Pulmonary artery endothelial cell (primary cell): ENCODE measurements at regions not wholly inside any gene's neighbourhood (a gene's known extent, or its start where the extent isn't known, plus 50 kb on each side); places are given as distances from the start of the nearest gene placed in this dataset.
"Not testable (repeated sequence)": the region's sequence is repeated elsewhere in the genome, so short reads cannot be mapped to it uniquely, and the experiment has no call there.

Source experiments
- DNase-seq: peaks from one replicate; pipeline ENCODE4 v3.0.0-alpha.2; 2011; ENCODE audit warnings: low read depth, low spot score

- no peak for DNase-seq
Observed at GRCh38 chr4:129254126-129254525, 158.2 kb downstream of the C4orf33 start.

- DNase-seq: no peak
Observed at GRCh38 chr4:129254526-129254925, 158.6 kb downstream of the C4orf33 start.

- DNase-seq: no peak
Observed at GRCh38 chr4:129261584-129261983, 165.6 kb downstream of the C4orf33 start.

- no peak for DNase-seq
Observed at GRCh38 chr4:129264008-129264657, 168.2 kb downstream of the C4orf33 start.

GRCh38 chr4:129278868-129279267 is 182.9 kb downstream of the C4orf33 start:
- no peak for DNase-seq

- no peak for DNase-seq
Observed at GRCh38 chr4:129282293-129282692, 186.3 kb downstream of the C4orf33 start.

- not testable (repeated sequence) for DNase-seq
Observed at GRCh38 chr4:129292194-129292593, 196.2 kb downstream of the C4orf33 start.

GRCh38 chr4:129314781-129315180 is 218.8 kb downstream of the C4orf33 start:
- no peak for DNase-seq

GRCh38 chr4:129322920-129323319 is 227.0 kb downstream of the C4orf33 start:
- no peak for DNase-seq

GRCh38 chr4:129323658-129324057 is 227.7 kb downstream of the C4orf33 start:
- no peak for DNase-seq

- DNase-seq: no peak
Observed at GRCh38 chr4:129326571-129327460, 230.9 kb downstream of the C4orf33 start.

GRCh38 chr4:129327637-129328036 is 231.7 kb downstream of the C4orf33 start:
- DNase-seq: no peak

- no peak for DNase-seq
Observed at GRCh38 chr4:129328162-129328561, 232.2 kb downstream of the C4orf33 start.

- DNase-seq: no peak
Observed at GRCh38 chr4:129334136-129334535, 238.2 kb downstream of the C4orf33 start.

GRCh38 chr4:129335276-129335675 is 239.3 kb downstream of the C4orf33 start:
- no peak for DNase-seq

GRCh38 chr4:129335818-129336217 is 239.9 kb downstream of the C4orf33 start:
- no peak for DNase-seq

- DNase-seq: no peak
Observed at GRCh38 chr4:129336457-129337227, 240.7 kb downstream of the C4orf33 start.

- no peak for DNase-seq
Observed at GRCh38 chr4:129337228-129337620, 241.3 kb downstream of the C4orf33 start.

GRCh38 chr4:129342819-129343408 is 247.0 kb downstream of the C4orf33 start:
- DNase-seq: no peak

- DNase-seq: no peak
Observed at GRCh38 chr4:129344058-129344457, 248.1 kb downstream of the C4orf33 start.

GRCh38 chr4:129345609-129346008 is 249.7 kb downstream of the C4orf33 start:
- no peak for DNase-seq

- DNase-seq: no peak
Observed at GRCh38 chr4:129346036-129346435, 250.1 kb downstream of the C4orf33 start.
